Ureter (tissue), 1 donor: ENCODE measurements at regions not wholly inside any gene's neighbourhood (a gene's known extent, or its start where the extent isn't known, plus 50 kb on each side); places are given as distances from the start of the nearest gene placed in this dataset.

Source experiments
- DNase-seq: peaks from one replicate; pipeline ENCODE4 v3.0.0-alpha.2; 2020; ENCODE audit warnings: low spot score
- donor health status: DM: yes; HTN: yes; CAD: no.

GRCh38 chr4:189279188-189279587 is 661.5 kb upstream of the FRG1 start:
- DNase-seq, result no peak

GRCh38 chr4:189285377-189285776 is 655.3 kb upstream of the FRG1 start:
- no peak for DNase-seq

- no peak for DNase-seq
Measured at GRCh38 chr4:189291939-189292338, 648.7 kb upstream of the FRG1 start.

- no peak for DNase-seq
Measured at GRCh38 chr4:189293459-189293858, 647.2 kb upstream of the FRG1 start.

GRCh38 chr4:189294574-189294973 is 646.1 kb upstream of the FRG1 start:
- DNase-seq, result no peak

- no peak for DNase-seq
Measured at GRCh38 chr4:189299706-189300105, 641.0 kb upstream of the FRG1 start.

- DNase-seq, result no peak
Measured at GRCh38 chr4:189301692-189302091, 639.0 kb upstream of the FRG1 start.

- DNase-seq, result no peak
Measured at GRCh38 chr4:189302719-189303118, 638.0 kb upstream of the FRG1 start.

GRCh38 chr4:189304167-189304566 is 636.5 kb upstream of the FRG1 start:
- DNase-seq, result no peak

- no peak for DNase-seq
Measured at GRCh38 chr4:189304809-189305208, 635.9 kb upstream of the FRG1 start.

- DNase-seq, result no peak
Measured at GRCh38 chr4:189305500-189305899, 635.2 kb upstream of the FRG1 start.

GRCh38 chr4:189311251-189311650 is 629.4 kb upstream of the FRG1 start:
- no peak for DNase-seq

GRCh38 chr4:189313064-189313463 is 627.6 kb upstream of the FRG1 start:
- no peak for DNase-seq

GRCh38 chr4:189313861-189314513 is 626.7 kb upstream of the FRG1 start:
- no peak for DNase-seq

- no peak for DNase-seq
Measured at GRCh38 chr4:189322426-189322825, 618.2 kb upstream of the FRG1 start.

- no peak for DNase-seq
Measured at GRCh38 chr4:189341881-189342280, 598.8 kb upstream of the FRG1 start.

GRCh38 chr4:189355590-189355989 is 585.1 kb upstream of the FRG1 start:
- no peak for DNase-seq

GRCh38 chr4:189362364-189362763 is 578.3 kb upstream of the FRG1 start:
- DNase-seq, result no peak

GRCh38 chr4:189364032-189364449 is 576.6 kb upstream of the FRG1 start:
- no peak for DNase-seq

- DNase-seq, result no peak
Measured at GRCh38 chr4:189365451-189365850, 575.2 kb upstream of the FRG1 start.

- no peak for DNase-seq
Measured at GRCh38 chr4:189367832-189368231, 572.8 kb upstream of the FRG1 start.

GRCh38 chr4:189374176-189374575 is 566.5 kb upstream of the FRG1 start:
- no peak for DNase-seq

GRCh38 chr4:189376901-189377300 is 563.8 kb upstream of the FRG1 start:
- DNase-seq, result no peak

- DNase-seq, result no peak
Measured at GRCh38 chr4:189377569-189377968, 563.1 kb upstream of the FRG1 start.
